PC-9 (cell line): ENCODE measurements at regions not wholly inside any gene's neighbourhood (a gene's known extent, or its start where the extent isn't known, plus 50 kb on each side); places are given as distances from the start of the nearest gene placed in this dataset.

Experiments used
- BruUV-seq: library from RNA; stranded (reverse); fragments of 400-500 nt; replicated peaks from 2 replicates; lab custom pipeline; 2021; lab: Mats Ljungman, UMichigan
- CTCF ChIA-PET: fragments of 300-600 bp; sonication (Branson Sonifier 250); formaldehyde crosslinking; loops from one replicate; lab custom pipeline; 2022; ENCODE audit warnings: antibody characterized with exemption; lab: Charles Lee
- POLR2A ChIA-PET: fragments of 300-600 bp; sonication (Branson Sonifier 250); formaldehyde crosslinking; loops from one replicate; lab custom pipeline; 2022; ENCODE audit warnings: antibody characterized with exemption; ENCODE audit not compliant: unreplicated experiment; lab: Charles Lee
- DNase-seq, 2 experiments: peaks; one replicate each; pipeline versions ENCODE4 v3.0.0 to v3.0.0-alpha.2; 2015 to 2022; ENCODE audit warnings: mixed read lengths in 1 of 2
- H2AFZ ChIP-seq: fragments of 200-600 bp; sonication (generic); 2 replicates; pipeline ENCODE4 v1.8.1; 2017; ENCODE audit warnings: antibody characterized with exemption
- H3F3A ChIP-seq: fragments of 200-600 bp; sonication (generic); 2 replicates; pipeline ENCODE4 v1.8.1; 2017; ENCODE audit warnings: antibody characterized with exemption, mild to moderate bottlenecking, low read depth; ENCODE audit not compliant: insufficient read depth
- H3K27ac ChIP-seq: fragments of 200-600 bp; sonication (generic); 2 replicates; pipeline ENCODE4 v1.6.1; 2016; ENCODE audit warnings: mixed run types
- H3K27me3 ChIP-seq: fragments of 200-600 bp; sonication (generic); 2 replicates; pipeline ENCODE4 v1.6.1; 2016; ENCODE audit warnings: low read depth, mixed run types; ENCODE audit not compliant: insufficient read depth
- H3K36me3 ChIP-seq: fragments of 200-600 bp; sonication (generic); 2 replicates; pipeline ENCODE4 v1.6.1; 2016; ENCODE audit warnings: low read depth, mixed run types
- H3K4me1 ChIP-seq: fragments of 200-600 bp; sonication (generic); replicated peaks from 2 replicates; pipeline ENCODE4 v1.6.1; 2016; ENCODE audit warnings: mixed run types; ENCODE audit not compliant: insufficient read depth
- H3K4me2 ChIP-seq: fragments of 200-600 bp; sonication (generic); 2 replicates; pipeline ENCODE4 v1.6.1; 2017; ENCODE audit warnings: mixed run types
- H3K4me3 ChIP-seq: fragments of 200-600 bp; sonication (generic); 2 replicates; pipeline ENCODE4 v1.6.1; 2016; ENCODE audit warnings: mixed run types
- H3K79me2 ChIP-seq: fragments of 200-600 bp; sonication (generic); 2 replicates; pipeline ENCODE4 v1.6.1; 2017; ENCODE audit warnings: low read depth, mixed run types
- H3K9me2 ChIP-seq: fragments of 200-600 bp; sonication (generic); 2 replicates; pipeline ENCODE4 v1.8.1; 2017; ENCODE audit warnings: mild to moderate bottlenecking; ENCODE audit not compliant: insufficient read depth
- H3K9me3 ChIP-seq: fragments of 200-600 bp; sonication (generic); 2 replicates; pipeline ENCODE4 v1.8.1; 2016; ENCODE audit warnings: low read depth; ENCODE audit not compliant: insufficient read depth
- H4K20me1 ChIP-seq: fragments of 200-600 bp; sonication (generic); 2 replicates; pipeline ENCODE4 v1.8.1; 2017; ENCODE audit not compliant: insufficient read depth
- CTCF ChIP-seq: fragments of 200-600 bp; sonication (generic); conservative IDR thresholded peaks from 2 replicates; pipeline ENCODE4 v1.6.1; 2017; ENCODE audit warnings: mixed run types, antibody characterized with exemption, mild to moderate bottlenecking, moderate library complexity
- EZH2 ChIP-seq: fragments of 200-600 bp; sonication (generic); IDR thresholded peaks from 2 replicates; pipeline ENCODE4 v1.8.0; 2017; ENCODE audit warnings: antibody characterized with exemption, low read depth
- intact Hi-C: fragments of 100-400 bp; cut with micrococcal nuclease; formaldehyde crosslinking; loops from one replicate; pipeline ENCODE4 v1.10.0; 2022; ENCODE audit not compliant: unreplicated experiment

DNA sequence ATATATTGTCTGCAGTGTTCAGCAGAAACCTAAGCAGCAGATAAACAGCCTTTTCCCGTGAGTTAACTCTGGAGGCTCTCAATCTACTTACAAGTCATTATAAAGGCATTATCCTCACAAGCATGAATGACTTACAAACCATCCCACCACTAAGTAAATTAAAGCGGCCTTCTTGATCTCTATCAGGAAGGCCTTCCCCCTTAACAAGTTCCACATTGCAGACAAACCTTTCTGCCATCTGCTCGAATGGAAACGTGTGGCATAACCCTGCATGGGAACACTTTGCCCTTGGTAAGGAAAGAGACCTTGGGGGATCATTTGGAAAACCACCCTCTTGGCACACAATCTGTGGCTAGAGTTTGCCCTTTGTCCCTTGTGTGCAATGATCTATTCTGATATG, 199.5 kb downstream of the OSR1 start:
- POLR2A ChIA-PET: no interaction called here
- CTCF ChIA-PET: no interaction called here
- Histone ChIP-seq H3K4me1 (no peaks in the 10 kb centered on the region), H3K9me2 (peaks cover 13% of the 10 kb centered on the region; the same call in 1 of the 2 replicates), H3F3A (no peaks in the 10 kb centered on the region), H3K79me2 (no peaks in the 10 kb centered on the region), H3K27me3 (no peaks in the 10 kb centered on the region), H4K20me1 (no peaks in the 10 kb centered on the region), H2AFZ (no peak overlapping the region), H3K4me2 (no peak overlapping the region), H3K4me3 (no peak overlapping the region), H3K27ac (no peak overlapping the region), H3K36me3 (no peaks in the 10 kb centered on the region; the same call in 1 of the 2 replicates), H3K9me3 (no peaks in the 10 kb centered on the region)
- TF ChIP-seq CTCF (no peak), EZH2 (no peak)
- intact Hi-C loops: no loop called here
- DNase-seq: no peak
- no TSS peak for BruUV-seq

GRCh38 chr2:19158211-19158610, 200.2 kb downstream of the OSR1 start:
- ChIA-PET CTCF (no interaction called here), POLR2A (no interaction called here)
- no peak overlapping the region for H3K4me3 ChIP-seq
- H3K9me2 ChIP-seq: peaks cover 13% of the 10 kb centered on the region; the same call in 1 of the 2 replicates
- H3K27me3 ChIP-seq: no peaks in the 10 kb centered on the region
- BruUV-seq: no TSS peak
- no peaks in the 10 kb centered on the region for H3F3A ChIP-seq
- no peaks in the 10 kb centered on the region for H3K79me2 ChIP-seq
- intact Hi-C loops: no loop called here
- no peak for DNase-seq
- TF ChIP-seq CTCF (no peak), EZH2 (no peak)
- no peak overlapping the region for H2AFZ ChIP-seq
- H3K36me3 ChIP-seq: no peaks in the 10 kb centered on the region; the same call in 1 of the 2 replicates
- no peaks in the 10 kb centered on the region for H4K20me1 ChIP-seq
- no peak overlapping the region for H3K27ac ChIP-seq
- no peaks in the 10 kb centered on the region for H3K4me1 ChIP-seq
- no peak overlapping the region for H3K4me2 ChIP-seq
- no peaks in the 10 kb centered on the region for H3K9me3 ChIP-seq

GRCh38 chr2:19156646-19157045, 201.8 kb downstream of the OSR1 start:
- no peaks in the 10 kb centered on the region for H3F3A ChIP-seq
- H2AFZ ChIP-seq: no peak overlapping the region
- DNase-seq: no peak
- H3K4me3 ChIP-seq: no peak overlapping the region
- BruUV-seq: no TSS peak
- H3K27ac ChIP-seq: no peak overlapping the region
- ChIA-PET POLR2A (no interaction called here), CTCF (interaction anchor here (0.6 kb wide), 1 partner anchor 48 kb away, joined by 3 read pairs; no protein-coding TSS in a partner anchor)
- H3K4me1 ChIP-seq: no peaks in the 10 kb centered on the region
- no peaks in the 10 kb centered on the region for H3K9me3 ChIP-seq
- no peaks in the 10 kb centered on the region; the same call in 1 of the 2 replicates for H3K36me3 ChIP-seq
- TF ChIP-seq EZH2: no peak
- H3K4me2 ChIP-seq: no peak overlapping the region
- peaks cover 13% of the 10 kb centered on the region; the same call in 1 of the 2 replicates for H3K9me2 ChIP-seq
- no peaks in the 10 kb centered on the region for H3K27me3 ChIP-seq
- H4K20me1 ChIP-seq: no peaks in the 10 kb centered on the region
- intact Hi-C loops: no loop called here
- no peaks in the 10 kb centered on the region for H3K79me2 ChIP-seq

GRCh38 chr2:19150726-19151125, 207.7 kb downstream of the OSR1 start:
- no TSS peak for BruUV-seq
- CTCF ChIA-PET: no interaction called here

More at GRCh38 chr2:19150726-19151125, 207.7 kb downstream of the OSR1 start:
- Histone ChIP-seq H3K36me3 (no peaks in the 10 kb centered on the region), H3K4me2 (no peak overlapping the region), H3K27ac (no peak overlapping the region), H4K20me1 (no peaks in the 10 kb centered on the region), H2AFZ (no peak overlapping the region), H3K27me3 (no peaks in the 10 kb centered on the region), H3K4me1 (no peaks in the 10 kb centered on the region), H3K9me3 (peaks cover 9% of the 10 kb centered on the region; the same call in 1 of the 2 replicates), H3K79me2 (no peaks in the 10 kb centered on the region), H3K9me2 (0 out of 2 replicates have a peak, but pooled peaks cover 8% of the 10 kb centered on the region), H3F3A (no peaks in the 10 kb centered on the region), H3K4me3 (no peak overlapping the region)
- TF ChIP-seq EZH2 (no peak), CTCF (no peak)
- intact Hi-C loops: no loop called here
- no peak for DNase-seq
- POLR2A ChIA-PET: no interaction called here
